Activated T-cell treated with anti-CD3 and anti-CD28 coated beads for 48 hours (primary cell): ENCODE measurements at regions not wholly inside any gene's neighbourhood (a gene's known extent, or its start where the extent isn't known, plus 50 kb on each side); places are given as distances from the start of the nearest gene placed in this dataset.
"Not testable (repeated sequence)": the region's sequence is repeated elsewhere in the genome, so short reads cannot be mapped to it uniquely, and the experiment has no call there.

ENCODE experiments used
- DNase-seq: peaks from one replicate; pipeline ENCODE4 v3.0.0-alpha.2; 2020; ENCODE audit warnings: low read depth

DNA sequence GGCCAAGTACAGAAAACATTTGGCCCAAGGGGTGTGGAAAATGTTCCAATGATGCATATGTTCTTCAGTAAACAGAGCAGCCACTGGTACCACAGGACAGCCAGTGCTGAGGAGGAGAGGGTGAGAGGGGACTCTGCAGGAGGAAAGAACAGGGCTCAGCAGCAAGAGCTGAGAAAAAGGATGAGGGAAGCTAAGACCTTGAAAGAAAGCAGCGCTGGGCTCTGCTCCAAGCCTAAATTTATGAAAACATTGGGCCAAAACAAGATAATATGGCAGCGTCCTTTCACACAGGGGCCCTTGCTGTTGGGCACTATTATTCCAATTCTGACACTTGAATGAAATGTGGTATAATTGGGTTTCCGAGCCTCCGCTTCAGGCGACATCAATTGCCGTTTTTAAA, 939.0 kb upstream of the FANCL start:
- no peak for DNase-seq

GRCh38 chr2:59177748-59178147, 936.6 kb upstream of the FANCL start:
- DNase-seq = no peak

GRCh38 chr2:59176737-59177136, 935.6 kb upstream of the FANCL start:
- no peak for DNase-seq

DNA sequence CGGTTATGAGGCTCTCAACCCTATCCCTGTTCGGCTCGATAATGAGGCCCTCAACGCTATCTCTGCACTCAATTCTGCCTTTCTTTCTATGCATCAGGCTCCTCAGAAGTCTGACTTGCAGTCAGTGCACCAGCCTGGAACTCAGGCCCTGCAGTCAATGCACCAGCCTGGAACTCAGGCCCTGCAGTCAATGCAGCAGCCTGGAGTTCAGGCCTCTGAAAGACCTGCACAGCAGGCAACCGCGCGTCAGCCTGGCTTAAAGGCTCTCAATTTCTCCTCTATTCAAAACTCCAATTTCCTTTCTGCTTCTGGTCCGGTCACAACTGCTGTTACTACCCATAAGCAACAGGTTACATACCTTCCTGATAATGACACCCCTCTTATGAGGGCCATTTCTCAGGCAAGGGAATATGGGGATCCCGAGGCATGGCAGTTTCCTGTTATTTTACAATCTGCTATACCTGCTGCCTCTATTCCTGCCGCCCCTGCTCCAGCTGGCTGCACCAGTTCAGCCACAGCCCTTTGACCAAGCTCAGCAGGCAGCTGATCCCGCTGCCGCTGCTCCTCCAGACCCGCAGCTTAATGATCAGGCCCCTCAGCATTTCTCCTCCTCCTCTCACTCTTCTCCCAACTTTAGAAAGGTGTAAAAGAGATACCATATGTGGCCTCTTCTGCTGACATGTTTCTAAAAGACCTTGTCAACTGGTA, 933.6 kb upstream of the FANCL start:
- no peak for DNase-seq

- no peak for DNase-seq
These were observed 932.2 kb upstream of the FANCL start for GRCh38 chr2:59173325-59173724.

DNA sequence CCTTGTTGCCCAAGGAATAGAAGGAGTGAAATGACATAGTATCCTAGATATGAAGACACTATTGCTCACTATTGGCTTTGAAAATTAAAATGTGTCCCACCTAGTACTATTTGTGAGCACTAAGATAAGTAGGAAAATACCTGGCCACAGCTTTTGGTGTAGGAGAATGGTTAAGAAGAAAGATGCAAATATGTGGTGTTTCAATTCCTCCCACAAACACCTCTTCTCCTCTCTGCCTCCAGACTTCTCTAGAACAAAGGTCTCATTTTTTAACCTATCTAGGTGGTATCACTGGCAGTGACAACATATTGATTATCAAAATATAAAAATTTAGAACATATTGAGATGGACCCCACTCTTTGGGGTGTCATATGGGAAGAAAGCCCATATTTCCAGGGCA, 929.9 kb upstream of the FANCL start:
- no peak for DNase-seq

GRCh38 chr2:59168766-59169165, 927.6 kb upstream of the FANCL start:
- no peak for DNase-seq

DNA sequence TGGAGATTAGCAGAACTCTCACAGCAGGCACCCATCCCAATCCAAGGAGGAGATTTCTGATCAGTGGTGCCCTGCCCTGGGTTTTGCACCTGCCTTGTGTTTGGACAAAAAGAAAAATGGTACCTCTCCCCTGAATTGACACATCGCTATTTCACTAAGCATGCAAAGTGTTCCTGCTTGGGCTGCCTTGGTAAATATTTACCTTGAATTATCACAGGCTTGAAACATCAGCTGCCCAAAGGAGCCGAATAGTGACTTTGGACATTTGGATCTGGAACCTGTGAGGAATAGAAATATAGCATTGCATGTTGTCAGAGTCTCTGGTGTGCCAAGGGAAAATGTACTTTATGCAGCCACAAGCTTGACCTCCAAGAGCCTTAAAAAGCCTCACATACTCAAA, 926.4 kb upstream of the FANCL start:
- no peak for DNase-seq

GRCh38 chr2:59157908-59158307, 916.8 kb upstream of the FANCL start:
- DNase-seq = not testable (repeated sequence)

- DNase-seq = no peak
These were observed 910.7 kb upstream of the FANCL start for GRCh38 chr2:59151805-59152204.

GRCh38 chr2:59150217-59150849, 909.2 kb upstream of the FANCL start:
- no peak for DNase-seq

- DNase-seq = no peak
These were observed 908.1 kb upstream of the FANCL start for GRCh38 chr2:59149271-59149670.

- DNase-seq = no peak
These were observed 871.1 kb upstream of the FANCL start for GRCh38 chr2:59112258-59112657.

GRCh38 chr2:59096973-59097372, 855.8 kb upstream of the FANCL start:
- DNase-seq = no peak

DNA sequence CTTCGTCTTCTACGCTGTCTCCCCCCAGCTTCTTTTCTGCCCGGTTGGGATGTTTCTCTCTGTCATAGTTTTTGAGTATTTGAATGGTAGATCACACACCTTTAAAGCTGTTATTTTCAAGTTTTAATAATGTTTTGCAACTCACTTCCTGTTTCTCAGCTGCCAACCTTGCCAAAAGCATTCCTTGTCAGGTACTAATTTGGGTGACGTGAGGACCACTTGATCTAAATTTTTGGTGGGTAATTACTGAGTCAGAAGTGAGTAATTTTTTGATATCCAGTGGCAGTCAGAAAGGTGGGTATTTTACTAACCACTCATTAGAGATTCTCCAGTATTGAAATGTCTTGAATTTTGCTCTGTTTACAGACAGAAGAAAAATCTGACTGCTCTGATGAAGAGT, 852.4 kb upstream of the FANCL start:
- DNase-seq = no peak

- no peak for DNase-seq
These were observed 843.2 kb upstream of the FANCL start for GRCh38 chr2:59084326-59084725.

GRCh38 chr2:59083075-59083828, 842.1 kb upstream of the FANCL start:
- no peak for DNase-seq

DNA sequence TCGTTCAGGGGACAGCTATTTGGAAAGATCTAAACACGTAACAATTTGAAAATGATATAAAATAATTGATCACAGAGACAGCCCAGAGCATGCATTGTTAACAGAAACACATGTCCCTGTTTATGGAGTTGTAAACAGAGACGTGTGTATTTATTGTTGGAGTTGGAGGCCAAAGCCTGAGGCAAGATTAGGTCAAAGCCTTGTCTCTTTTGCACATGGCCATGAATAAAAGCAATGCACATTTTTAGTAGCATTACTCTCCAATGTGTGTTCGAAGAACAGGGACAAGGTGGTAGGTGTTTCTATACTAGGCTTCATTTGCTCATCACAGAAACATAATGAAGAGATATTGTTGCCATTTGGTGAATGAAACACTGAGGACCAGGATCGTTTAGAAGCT, 841.5 kb upstream of the FANCL start:
- DNase-seq = no peak

DNA sequence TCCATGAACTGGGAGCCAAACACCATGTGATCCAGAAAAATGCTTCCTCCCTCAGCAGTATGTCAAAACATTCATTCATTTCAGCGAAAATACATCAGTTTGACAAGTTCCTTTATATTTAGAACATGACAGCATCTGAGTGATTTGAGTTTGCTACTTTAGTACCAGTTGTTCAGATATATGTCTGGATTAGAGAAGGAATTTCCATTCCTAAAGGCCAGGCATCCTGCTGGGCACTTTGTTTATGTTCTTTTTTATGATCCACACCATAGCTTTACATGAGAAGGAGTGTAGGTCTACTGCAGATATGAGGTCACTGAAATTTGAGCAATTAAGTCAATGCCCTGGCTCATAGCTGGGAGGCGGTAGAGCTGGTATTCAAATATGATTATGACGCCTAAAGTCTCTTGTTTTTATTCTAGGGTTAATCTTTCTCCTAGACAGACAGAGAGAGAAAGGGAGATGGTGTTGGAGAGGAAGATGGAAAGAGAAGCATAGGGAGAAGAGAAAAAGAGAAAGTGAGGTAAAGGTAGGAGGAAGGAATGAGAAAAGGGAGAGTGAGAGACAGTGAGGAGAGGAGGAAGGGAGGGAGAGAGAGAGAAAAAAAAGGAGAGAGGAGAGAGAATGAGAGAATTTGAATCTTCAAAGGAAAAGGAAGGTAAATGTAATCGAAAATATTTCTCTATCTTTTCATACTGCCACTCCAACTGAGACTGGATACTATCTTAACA, 839.5 kb upstream of the FANCL start:
- DNase-seq = no peak

DNA sequence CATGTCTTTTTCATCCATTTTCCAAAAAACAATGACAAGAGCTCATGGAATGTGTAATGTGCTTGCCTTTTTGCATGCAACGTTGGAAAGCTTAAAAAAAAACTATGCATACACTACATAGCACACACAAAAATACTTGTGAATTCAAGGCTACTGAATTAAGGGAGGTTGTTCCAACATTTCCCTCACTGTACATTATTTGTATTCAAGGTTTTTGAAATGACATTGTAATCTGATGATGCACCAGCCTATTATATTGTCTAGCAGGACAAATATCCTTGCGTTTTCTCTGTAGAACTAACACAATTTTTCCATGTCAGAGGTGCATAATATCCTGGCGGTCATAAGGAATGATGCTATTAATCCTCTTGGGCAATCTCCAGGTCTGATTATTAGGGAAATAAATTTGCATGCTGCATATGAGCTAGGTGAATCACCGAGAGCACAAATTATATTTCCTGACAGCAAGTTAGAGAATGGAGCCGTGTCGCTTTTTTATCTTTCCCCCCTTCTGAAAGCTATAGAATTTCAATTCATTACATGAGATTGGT, 836.9 kb upstream of the FANCL start:
- DNase-seq = no peak

- DNase-seq = no peak
These were observed 836.1 kb upstream of the FANCL start for GRCh38 chr2:59077026-59077725.
